CD4-positive, alpha-beta T cell treated with Interleukin-15 for 1 hour (primary cell): ENCODE measurements at regions not wholly inside any gene's neighbourhood (a gene's known extent, or its start where the extent isn't known, plus 50 kb on each side); places are given as distances from the start of the nearest gene placed in this dataset.
"Not testable (repeated sequence)": the region's sequence is repeated elsewhere in the genome, so short reads cannot be mapped to it uniquely, and the experiment has no call there.

Source experiments
- DNase-seq: peaks from one replicate; pipeline ENCODE4 v3.0.0-alpha.2; 2020

DNA sequence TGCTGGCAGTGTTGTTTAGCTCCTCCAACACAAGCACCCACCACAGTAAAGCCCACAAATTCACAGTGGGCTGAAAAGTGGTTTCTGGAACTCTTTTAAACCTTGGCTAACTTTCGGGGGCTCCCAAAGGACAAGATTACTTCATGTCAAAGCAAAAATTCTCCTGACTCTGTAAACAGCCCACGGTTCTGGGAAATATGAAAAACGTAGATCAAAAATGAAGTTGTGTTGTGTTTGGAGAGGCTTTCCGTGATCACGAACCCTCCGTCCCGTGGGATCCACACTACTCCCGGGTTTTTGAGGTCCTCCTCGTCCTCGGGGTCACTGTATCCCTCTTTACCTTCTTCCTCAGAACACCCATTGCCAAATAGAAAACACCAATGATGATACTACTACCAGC, 159.0 kb upstream of the RUNX1 start:
- DNase-seq = no peak

DNA sequence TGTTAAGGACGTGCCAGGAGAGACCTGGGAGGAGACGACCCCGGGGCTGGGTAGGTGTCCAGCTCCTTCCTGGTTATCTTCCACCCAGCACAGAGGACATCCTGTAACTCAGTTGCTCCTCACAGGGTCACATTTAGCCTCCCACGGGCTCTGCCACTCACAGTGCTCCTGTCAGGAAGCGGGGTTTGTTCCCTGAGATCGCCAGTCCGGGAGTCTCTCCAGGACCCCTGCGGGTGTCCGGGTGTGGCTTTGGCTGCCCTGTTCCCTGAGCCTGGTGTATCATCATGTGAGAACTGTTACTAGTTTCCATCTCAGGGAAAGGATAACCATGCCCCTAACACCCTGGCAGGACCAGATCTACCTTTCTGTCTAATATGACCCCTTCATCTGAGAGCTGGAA, 158.2 kb upstream of the RUNX1 start:
- no peak for DNase-seq

DNA sequence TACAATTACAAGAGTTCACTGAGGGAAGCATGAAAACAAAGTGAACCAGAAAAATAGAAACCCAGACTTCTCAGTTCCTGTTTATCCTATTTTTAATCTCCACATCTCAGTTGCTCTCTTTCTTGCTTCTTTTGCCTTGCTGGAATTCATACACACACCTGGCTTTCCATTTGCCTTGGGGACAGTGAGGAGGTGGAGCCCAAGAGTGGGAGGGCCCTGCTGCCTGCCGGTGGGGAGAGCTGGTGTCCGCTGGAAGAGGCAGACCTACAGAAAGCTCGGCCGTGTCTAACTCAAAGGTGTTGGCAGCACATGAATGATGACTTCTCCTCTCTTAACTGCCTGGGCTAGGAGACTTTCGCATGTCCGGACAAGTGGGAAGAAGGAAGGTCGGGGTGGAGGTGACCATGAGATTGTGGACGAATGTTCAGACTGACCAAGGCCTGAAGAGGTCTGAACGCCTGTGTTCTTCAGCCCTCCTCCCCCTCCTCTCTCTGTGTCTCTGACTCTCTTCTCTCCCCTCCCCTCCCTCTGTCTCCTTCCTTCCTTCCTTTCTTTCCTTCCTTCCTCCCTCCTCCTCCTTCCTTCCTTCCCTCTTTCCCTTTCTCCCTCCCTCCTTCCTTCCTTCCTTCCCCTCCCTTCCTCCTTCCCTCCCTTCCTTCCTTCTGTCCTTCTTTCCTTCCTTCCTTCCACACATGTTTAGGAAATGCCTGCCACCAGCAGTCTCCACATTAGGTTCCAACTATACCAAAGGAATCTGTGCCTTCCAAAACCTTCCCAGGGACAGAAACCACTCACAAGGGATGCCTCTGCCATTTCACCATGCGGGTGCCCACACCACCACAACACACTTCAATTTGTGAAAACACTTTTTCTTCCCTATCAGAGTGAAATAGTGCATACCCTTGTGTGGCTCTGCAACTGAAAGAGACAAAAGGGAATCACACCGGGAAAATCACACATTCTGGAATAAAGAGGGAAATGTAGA, 157.3 kb upstream of the RUNX1 start:
- no peak for DNase-seq

DNA sequence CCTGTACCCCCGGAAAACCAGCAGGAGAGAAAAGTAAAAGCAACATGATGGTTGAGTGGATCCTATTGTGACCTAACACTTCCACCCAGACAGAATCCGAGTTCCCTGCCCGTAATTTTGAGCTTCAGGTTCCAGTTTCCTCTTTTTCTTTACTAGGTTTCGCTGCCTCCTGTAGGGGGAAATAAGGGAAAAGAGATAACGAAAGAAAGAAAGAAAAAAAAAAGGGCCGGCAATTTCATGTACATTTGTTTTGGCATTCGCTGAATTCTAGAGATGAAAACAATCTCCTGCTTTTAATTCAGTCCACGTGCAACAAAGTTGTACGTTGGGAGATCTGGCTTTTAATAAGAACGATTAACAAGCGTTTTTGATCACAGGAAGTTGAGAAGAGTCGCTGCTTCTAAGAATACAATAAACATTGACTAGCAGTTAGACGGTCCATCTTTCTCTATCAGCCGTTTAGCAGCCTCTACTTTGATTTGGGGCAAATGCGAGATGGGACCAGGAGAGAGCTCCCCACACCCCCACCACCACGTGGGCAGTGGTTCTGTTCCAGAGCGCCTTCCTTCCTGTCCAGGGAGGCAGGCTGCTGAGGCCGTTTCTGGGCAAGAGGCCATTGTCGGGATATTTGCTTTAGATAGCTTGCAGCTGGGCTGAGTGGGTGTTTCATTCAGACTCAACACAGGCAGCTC, 155.9 kb upstream of the RUNX1 start:
- no peak for DNase-seq

DNA sequence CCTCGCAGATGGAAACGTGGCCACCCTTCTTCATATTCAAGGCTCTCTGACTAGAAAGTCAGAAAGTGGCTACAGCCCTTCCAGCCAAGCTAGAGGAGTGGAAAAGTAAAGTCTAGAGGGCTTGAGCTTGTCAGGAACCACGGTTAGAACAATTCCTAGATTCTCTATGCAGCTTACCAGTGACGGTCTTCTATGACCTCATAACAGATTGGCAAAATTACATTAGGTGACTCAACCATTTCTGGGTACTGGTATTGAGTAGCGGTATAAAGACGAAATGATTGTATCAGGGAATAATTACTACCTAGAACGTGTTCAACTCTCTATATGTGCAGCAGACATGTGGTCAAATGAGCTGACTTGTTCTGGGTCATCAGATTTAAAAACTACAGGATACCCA, 155.0 kb upstream of the RUNX1 start:
- DNase-seq = no peak

DNA sequence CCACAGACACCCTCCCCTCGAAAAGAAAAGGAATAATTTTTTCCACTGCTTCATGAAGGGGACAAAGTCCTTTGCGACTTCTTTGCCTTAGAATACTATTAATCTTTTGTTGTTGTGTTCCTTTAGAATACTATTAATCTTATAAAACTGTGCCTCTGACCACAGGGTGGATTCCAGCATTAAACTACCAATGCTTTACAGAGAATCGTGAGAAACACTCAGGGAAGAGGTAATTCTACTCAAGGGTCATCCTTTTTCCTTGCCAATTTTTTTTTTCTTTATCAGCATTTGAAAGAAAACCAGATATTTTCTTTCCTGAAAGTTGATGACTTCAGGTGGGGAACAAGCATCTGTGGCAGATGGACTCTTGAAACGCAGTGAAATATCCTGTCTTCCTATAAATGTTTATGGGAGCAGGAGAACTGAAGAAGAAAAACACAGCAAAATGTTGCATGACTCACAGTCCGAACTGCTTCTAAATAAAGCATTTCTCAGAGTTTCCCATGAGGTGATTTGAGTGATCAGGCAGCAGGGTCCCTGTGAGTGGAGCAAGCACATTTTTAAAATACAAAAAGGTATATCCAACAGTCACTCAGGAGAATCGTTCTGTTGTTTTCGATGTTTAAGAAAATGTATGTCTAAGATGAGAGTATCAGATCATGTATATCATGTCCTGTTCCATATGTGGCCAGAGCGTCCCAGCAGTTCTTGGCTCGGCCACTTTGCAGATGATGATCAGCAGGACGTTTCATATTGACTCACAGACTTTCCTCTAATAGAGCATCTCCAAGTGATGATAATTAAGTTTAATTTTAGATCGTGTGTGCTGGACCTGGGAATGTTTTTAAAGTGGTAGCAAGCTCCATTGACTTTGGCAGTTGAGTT, 154.2 kb upstream of the RUNX1 start:
- DNase-seq = no peak

DNA sequence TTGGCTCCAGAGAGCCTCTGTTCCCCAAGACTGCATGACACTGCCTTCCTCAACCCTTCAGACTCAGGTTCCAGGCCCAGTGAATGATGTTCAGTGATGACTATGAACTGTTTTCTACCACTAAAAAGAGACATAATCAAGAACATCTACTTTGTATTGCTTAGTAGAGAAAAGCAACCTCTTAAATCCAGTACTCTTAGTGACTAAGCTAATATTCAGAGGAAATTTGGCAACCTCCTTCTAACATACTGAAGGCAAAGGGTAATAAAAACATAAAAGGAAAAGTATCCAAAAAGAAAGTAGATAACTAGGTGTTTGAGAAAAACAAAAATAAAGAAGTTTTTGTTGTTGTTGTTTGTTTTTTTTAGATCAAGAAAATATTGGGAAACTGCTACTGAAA, 153.3 kb upstream of the RUNX1 start:
- DNase-seq = no peak

DNA sequence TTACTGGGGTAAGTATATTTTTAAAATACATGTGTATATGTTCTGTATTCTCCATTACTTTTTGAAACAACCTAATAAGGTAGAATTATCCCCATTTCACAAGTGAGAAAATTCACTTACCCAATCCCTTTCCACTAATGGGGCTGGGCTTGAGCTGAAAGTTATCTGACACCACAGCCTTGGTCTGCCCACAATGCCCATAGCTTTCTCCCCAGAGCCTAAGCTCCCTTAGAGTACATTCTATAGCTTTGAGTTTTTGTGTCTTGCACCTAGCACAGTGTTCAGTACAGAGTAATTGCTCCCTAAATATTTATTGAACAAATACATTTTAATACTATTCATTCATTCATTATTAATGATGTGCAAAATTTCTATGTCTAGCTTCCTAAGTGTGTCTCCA, 152.7 kb upstream of the RUNX1 start:
- no peak for DNase-seq

DNA sequence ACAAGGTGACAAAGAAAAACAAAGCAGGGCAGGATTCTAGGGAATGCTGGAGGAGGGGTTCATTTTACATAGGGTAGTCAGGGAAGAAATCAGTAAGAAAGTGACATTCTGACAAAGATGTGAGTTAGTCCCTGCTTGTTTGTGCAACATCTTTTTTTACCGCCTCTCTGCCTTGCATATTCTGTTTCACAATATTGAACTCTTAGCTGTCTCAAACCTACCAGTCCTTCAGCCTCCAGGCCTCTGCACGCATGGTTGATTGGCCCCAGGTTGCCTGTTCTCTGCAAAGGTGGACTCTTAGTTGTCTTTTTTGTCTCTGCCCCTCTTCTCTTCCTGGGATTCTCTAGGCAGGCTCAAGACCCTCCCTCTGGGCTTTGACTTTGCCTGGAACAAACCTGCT, 152.2 kb upstream of the RUNX1 start:
- DNase-seq = no peak

DNA sequence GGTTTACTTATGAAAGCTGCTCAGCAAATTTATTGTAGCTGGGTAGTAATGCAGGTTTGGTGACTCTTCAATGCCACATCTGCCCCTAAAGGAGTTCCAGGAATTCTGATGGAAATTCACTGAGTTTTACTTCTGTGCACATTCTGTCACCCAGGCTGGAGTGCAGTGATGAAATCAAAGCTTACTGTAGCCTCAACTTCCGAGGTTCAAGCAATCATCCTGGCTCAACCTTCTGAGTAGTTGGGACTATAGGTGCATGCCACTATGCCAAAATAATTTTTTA, 150.6 kb upstream of the RUNX1 start:
- no peak for DNase-seq

DNA sequence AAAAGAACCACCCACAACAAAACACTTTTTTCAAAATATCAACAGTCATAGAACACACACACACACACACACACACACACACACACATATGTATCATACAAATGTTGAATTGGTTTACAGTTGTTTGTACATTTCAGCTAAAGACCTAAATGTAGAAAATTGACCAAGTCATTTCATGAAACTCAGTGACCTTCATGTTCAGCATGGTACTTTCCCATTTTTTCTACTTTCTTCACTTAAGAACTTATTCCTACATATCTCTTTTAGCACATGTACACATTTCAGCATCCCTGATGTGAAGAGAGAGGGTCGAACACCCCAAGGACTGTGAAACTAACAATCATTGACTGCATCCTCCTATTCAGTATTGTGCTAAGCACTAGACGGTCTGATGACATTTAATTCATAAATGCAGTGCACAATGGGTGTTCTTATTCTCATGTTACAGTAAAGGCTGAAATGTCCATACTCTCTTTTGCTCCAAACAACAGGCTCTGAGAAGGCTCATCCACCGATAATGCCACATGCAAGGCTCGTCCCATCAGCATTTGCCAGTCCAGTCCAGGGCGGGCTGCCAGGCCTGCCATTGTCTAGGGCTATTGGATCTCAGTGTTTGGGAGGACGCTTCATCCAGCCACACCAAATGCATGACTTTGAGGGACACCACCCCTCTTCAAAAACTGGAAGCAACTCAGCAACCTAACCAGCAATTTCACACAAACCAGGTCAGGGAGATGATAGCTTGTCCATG, 150.1 kb upstream of the RUNX1 start:
- no peak for DNase-seq

DNA sequence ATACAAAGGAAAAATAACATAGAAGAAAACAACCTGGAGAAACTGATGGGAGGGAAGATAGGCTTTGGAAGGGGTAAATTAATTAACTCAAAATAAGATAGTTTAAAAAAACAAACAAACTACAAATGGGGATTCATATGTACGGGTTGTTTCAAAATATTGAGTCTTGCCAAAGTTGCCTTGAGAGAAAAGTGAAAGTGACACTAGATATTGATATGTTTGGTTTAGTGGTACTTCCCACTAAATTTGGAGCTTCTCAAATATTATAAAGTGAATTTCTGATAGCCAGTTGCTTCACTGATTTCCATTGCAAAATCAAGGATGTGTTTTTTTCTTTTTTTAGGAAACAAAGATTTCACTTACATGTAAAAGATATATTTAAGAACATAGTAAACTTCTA, 149.5 kb upstream of the RUNX1 start:
- DNase-seq = no peak

DNA sequence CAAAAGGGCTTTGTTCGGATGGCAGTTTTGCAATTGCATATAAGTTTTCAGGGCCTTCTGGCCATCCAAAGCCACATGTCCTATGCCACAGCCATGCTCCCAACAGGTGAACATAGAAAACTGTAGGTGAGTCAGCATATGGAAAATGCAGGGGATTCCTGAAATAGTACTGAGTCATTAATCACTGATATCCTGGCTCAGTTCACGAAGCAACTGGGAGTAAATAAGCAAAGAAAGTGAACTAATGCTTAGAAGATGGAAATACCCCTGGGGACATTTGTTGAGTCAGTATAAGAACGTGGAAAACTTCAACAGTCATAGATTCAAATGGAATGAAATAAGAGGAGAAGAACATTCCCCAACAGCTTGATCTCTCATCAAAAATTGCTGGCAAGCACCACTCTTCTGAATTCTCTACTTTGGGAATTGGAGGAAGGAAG, 148.9 kb upstream of the RUNX1 start:
- DNase-seq = no peak

DNA sequence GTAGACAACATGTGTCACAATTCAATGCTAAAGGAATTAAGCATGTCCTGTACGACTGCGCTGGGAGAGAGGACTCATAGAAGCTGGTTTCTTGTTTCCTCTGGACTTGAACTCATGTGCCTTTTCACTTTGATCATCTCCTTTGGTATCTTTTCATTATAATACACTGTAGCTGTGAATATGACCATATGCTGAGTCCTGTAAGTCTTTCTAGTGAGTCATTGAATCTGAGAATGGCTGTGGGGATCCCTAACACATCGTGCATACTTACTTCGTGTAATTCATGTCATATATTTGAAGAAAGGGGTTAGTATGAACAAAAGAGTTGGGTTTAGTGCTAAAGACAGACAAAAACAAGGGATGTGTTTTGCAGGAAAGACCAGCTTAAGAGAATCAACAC, 148.1 kb upstream of the RUNX1 start:
- DNase-seq = no peak

DNA sequence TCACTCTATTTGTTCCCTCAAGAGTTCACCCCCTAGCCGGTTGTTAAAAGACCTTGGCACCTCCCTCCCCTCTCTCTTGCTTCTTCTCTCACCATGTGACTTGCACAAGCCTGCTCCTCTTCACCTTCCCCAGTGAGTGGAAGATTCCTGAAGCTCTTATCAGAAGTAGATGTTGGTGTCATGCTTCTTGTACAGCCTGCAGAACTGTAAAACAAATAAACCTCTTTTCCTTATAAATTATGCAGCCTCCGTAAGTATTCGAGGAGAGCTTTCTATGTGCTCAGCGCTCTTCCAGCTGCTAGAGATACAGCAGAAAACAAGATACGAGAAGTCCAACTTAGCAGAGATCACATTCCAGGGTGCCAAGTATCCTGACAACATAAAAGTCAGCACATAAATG, 147.0 kb upstream of the RUNX1 start:
- no peak for DNase-seq

DNA sequence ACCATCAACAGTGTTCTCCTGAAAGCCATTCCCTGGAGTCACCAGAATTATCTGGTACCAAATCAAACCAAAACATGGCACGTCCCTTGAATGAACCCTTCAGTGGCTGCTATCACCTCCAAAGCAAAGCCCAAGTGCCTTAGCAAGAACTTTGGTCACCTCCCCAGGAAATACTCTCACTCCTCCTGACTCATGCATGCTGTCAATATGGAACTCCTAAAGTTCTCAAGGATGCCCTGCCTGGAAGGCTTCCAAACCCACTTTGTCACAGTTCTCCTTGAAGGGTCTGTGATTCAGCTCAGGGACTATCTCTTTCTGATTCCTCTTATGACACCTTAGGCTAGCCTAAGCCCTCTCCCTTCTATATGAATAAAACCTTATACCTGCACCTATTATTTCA, 146.1 kb upstream of the RUNX1 start:
- DNase-seq = no peak

DNA sequence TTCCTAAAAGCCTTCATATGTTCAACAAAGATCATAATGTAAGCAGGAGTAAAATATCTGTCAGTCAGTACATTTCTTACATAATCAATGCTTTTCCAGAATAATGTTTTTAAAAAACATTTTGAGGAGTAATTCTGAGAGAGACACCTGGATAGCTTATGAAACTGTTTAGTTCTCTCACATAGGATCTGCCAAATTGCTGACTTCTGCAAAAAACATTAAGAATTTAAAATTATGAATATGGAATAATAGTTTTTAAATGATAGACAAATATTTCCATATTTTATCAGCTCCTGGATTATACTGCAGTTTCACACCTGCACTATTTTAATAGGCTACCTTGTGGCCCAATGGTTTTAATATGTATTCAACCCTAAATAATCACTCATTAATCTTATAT, 142.7 kb upstream of the RUNX1 start:
- no peak for DNase-seq

DNA sequence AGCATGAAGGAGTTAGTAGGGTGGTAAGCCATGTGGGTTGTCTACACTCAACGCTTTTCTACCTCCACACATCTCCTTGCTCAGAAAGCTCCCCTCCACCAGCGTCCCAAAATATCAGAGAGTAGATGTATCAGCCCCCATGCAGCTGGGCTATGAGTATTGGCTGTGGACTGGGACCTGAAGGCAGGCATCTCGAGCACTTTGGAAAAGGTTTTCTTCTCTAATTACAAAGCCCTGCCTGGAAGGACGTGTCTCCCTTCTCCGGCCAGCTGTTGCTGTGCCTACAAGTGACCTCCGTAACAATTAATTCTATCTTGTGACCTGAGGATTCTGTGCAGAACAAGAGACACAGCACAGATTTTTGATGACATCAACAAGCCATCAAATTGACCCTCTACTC, 142.0 kb upstream of the RUNX1 start:
- DNase-seq = no peak

DNA sequence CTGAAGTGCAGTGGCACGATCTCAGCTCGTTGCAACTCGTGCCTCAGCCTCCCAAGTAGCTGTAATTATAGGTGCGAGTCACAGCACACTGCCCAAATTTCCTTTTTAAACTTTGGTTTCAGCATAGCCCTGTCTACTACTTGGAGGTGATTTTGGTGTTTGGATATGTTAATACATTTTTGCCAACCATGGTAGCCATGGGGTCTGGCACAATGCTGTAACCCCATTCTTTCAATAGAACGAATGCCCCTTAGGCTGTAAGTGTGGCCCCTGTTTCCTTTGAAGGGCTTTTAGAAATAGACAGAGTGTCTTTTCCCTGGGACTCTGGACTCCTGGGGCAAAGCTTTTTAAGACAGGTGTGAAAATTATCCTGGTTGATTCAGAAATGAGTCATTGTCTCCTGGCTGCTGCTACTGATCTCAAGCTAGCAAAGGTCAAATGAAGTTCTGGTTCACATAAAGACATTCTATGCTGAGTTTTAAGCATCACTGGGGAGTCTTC, 141.1 kb upstream of the RUNX1 start:
- no peak for DNase-seq

DNA sequence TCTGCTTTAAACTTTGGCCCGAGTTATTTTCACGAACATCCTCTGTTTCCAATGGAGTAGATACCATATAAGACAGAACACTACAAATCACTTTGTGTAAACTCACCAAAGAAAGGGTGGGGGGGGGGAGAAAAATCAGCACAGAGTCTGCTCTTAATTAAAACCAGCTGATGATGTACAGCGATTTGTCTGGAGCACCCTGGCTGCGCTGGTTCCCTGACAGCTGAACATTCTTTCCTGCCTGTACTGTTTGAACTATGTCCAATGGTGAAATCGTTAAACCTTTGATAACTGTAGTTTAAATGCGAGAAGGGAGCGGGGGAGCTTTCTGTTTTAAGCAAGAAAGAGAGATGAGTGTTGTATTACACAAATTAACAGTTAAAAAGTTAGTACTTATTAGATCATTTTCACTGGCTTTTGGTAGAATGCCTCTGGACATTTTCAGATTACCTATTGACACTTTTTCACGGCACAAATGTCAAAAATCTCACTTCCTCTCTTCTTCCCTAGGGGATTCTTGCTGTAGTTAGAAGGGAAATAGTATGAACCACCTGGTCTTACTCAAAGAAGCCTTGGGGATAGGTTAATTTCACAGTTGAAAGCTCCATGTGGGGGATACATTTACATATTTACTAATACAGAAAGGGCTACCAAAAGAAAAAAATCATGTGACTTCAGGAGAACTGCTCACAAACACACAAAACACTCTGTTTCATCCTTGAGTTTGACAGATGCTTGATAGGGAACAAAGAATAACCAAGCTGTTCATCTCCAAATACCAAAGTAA, 140.2 kb upstream of the RUNX1 start:
- DNase-seq = no peak

DNA sequence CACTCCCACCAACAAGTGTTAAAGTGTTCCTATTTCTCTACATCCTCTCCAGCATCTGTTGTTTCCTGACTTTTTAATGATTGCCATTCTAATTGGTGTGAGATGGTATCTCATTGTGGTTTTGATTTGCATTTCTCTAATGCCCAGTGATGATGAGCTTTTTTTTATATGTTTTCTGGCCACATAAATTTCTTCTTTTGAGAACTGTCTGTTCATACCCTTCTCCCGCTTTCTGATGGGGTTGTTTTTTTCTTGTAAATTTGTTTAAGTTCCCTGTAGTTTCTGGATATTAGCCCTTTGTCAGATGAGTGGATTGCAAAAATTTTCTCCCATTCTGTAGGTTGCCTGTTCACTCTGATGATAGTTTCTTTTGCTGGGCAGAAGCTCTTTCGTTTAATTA, 134.3 kb upstream of the RUNX1 start:
- not testable (repeated sequence) for DNase-seq
